GM18498 (cell line): ENCODE measurements at regions not wholly inside any gene's neighbourhood (a gene's known extent, or its start where the extent isn't known, plus 50 kb on each side); places are given as distances from the start of the nearest gene placed in this dataset.

Experiments used
- ATAC-seq: cut with Tn5 transposase; IDR thresholded peaks from one replicate; pipeline ENCODE4 v1.9.1; 2021; ENCODE audit warnings: mild to moderate bottlenecking, moderate library complexity; ENCODE audit not compliant: unreplicated experiment

DNA sequence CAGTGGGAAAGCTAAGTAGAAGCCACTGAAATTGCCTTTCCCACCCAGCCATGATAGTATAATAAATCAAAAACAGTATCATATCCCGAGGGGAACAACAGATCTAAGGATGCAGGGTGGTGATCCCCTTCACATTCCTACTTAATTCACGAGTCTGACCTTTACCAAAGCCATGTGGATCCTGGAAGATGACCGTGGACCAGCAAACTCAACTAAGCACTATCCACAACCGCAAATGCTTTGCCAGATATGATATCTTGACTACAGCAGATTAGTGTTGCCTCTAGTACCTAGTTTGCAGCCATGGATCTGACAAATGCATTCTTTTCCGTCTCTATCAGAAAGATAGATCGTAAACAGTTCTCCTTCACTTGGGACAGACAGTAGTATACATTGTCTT is 67.3 kb upstream of the IL6 start:
- ATAC-seq: no peak

DNA sequence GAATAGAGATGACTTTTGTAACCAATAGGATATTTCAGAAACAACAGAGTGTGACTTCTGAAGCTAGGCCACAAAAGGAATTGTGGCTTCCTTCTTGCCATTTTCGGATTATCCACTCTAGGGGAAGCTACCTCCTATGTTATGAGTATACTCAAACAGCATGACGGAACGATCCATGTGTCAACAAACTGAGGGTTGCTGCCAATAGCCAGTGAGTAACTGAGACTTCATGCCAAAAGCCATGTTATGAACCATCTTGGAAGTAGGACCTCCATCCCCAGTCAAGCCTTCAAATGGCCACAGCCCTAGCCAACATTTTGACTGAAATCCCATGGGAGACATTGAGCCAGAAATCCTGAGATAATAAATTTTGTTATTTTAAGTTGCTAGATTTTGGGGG is 69.0 kb upstream of the IL6 start:
- no peak for ATAC-seq

DNA sequence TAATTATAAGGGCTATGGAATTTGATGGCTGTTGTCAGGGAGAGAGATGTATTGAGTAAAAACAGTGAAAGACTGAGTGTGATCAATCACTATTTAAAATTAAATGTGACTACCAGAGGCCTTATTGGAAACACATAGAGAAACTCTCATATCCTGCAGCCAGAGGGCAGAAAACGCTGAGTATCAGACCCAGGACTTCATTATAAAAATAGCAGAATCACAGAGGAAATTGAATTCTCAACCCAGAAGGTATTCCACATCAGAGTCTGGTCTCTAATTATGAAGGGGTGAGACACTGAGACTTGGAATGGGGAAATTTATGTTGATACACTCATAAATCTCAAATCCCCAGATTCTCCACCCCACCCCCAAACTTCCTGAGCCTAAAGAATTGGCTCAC is 69.5 kb upstream of the IL6 start:
- no peak for ATAC-seq

DNA sequence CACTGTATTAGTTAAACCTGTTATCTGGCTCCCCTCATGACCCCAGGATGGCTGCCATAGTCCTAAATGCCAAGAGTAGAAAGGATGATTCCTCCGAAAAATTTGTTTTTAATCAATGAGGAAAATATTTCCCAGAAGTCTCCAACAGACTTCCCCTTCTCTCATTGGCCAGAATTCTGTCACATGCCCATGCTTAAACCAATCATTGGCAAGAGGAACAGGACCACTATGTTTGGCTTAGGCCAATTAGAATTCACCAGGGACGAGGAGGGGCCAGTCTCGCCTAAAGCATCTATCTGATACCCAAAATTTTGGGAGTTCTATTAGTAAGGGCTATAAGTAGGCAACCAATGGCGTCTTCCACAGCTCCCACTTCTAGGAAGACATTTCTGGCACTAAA is 71.2 kb upstream of the IL6 start:
- no peak for ATAC-seq

DNA sequence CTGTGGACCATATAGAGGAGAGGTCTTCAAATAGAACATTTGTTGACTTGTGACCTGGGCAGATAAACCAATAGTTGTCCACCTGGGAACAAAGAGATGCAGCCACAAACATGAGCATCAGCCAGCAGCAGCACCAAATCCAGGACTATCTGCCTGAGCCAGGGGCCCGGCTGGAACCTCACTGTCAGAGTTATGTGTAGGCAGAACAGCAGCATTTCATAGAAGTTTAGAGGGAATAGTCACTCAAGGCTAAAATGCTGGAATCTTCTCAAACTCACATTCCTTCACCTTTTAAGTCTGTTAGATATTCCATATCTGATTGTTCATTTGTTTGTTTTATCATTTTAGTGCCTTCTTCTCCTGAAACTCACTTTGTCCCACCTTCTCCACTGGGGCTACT is 72.2 kb upstream of the IL6 start:
- no peak for ATAC-seq

DNA sequence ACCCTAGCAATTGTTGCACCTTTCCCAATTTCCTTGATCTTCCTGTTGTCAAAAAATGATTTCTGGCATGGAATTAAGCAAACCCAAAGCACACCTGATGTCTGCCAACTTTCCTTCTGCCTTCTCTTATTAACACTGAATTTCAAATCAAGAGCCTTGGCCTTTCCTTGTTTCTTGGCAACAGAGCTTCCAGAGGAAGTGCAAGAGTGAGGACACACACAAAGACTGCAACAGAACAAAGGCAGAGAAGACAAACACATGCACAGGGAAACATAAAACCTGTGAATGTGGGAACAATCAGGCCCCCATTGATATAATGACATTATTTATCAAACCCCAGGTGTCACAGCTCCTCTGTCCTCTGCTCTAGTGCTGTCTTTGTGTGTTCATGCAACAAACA is 73.0 kb upstream of the IL6 start:
- no peak for ATAC-seq

DNA sequence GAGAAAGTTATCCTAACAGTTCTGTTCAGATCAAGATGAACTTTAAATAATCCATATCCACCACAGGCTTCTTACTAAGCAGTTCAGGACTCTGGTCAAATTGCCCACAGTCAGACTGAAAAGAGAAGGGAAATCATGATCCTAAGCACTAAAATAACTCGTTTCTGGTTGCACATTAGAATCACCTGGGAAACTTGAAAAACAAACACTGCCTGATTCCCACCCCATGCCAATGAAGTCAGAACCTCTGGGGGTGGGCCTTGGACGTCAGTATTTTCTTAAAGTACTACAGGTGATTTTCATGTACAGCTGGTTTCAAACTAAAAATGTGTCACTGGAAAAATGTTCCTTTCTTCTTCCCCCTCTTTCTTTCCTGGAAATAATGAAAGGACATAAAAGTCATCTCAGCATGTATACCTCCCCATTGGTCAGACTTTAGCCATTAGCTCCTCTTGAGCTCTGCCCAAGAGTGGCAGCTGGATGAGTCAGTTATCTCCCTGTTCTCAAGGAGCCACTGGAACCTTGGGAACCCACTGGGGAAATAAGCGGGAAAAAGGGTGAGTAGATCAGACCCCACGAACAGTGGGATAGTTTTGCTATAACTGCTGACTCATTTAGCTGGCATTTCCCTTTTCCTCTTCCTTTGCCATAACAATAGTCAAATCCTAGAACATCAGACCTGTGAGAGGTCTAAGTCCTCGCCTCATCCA is 75.3 kb upstream of the IL6 start:
- no peak for ATAC-seq

DNA sequence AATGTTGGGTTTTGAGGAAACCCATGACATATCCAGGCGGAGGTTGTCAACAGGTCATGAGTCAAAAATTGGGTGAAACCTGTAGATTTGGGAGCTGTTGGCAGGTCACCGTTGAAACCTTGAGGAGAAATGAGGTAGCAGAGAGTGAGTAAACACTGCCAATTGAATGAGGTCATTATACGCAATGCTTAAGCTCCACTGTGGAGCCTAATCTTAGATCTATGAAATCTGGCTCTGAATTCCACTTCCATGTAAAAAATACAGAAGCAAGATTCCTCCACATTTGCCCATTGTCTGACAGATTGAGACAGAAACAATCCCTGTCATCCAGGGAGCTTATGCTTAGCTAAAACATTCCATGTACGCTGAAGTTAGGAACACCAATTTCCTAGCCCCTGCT is 76.0 kb upstream of the IL6 start:
- no peak for ATAC-seq

DNA sequence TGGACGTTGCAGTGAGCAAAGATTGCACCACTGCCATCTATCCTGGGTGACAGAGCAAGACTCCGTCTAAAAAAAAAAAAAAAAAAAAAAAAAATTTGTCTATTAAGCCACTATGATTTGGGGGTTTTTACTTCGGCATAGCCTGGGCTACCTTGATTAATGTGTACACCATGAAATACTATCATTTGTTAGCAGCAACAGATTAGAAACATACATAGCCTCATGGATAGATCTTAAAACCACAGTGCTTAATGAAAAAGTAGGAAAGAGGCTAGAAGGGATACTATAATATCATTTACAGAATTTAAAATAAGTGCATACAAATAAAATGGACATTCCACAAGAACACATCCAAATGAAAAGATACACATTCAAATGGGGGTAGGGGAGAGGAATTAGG is 77.3 kb upstream of the IL6 start:
- ATAC-seq: no peak

DNA sequence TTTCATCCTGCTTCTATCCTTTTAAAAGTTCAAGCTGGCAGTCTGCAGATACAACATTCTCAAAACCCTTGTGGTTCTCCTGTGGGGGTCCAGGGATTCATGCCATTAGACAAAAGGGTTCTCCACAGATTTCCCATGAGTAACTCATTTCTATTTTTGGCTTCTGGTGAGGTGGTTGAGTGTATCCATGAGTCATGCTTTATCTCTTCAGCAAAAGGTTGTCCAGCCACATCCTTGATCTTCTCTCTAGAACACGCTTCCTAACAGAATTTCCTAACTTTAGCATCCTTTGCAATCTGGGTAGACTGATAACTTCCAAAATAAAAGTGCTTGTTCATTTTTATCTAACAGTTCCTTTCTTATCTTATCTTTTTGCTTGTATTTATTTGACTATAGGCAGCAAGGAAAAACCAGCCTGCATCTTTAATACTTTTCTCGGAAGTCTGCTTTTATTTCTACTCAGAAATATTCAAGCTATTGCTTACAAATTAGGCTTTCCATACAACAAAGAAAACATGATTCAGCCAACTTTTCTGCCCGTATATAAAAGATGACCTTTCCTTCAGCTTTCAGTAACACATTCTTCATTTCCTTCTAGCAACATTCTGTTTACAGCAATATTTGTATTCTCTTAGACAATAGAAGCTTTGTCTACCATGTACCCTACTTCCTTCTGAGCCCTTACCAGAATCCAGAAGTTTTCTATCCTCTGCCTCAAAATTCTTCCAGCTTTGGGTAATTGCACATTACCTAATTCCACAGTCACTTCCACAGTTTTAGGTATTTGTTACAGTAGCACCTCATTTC is 79.3 kb upstream of the IL6 start:
- ATAC-seq: no peak

DNA sequence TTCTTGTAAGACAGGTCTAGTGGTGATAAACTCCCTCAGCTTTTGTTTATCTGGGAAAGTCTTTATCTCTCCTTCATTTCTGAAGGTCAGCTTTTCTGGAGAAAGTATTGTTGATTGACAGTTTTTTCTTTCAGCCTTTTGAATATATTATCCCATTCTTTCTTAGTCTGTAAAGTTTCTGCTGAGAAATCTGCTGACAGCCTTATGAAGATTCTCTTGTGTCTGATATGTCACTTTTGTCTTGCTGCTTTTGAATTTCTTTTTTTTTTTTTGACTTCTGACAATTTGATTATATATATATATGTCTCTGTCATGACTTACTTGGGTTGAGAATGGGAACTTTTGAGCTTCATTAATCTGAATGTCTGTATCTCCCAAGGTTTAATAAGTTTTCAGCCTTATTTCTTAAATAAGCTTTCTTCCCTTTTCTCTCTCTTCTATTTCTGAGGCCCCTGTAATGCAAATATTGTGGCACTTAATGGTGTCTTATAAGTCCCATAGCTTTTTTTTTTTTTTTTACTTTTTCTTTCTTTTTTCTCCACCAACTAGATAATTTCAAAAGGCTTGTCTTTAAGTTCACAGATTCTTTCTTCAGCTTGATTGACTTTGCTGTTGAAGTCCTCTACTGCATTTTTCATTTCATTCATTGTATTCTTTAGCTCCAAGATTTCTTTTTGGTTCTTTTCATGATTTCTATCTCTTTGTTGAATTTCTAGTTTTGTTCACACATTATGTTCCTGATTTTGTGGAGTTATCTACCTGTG is 81.4 kb upstream of the IL6 start:
- ATAC-seq: no peak

DNA sequence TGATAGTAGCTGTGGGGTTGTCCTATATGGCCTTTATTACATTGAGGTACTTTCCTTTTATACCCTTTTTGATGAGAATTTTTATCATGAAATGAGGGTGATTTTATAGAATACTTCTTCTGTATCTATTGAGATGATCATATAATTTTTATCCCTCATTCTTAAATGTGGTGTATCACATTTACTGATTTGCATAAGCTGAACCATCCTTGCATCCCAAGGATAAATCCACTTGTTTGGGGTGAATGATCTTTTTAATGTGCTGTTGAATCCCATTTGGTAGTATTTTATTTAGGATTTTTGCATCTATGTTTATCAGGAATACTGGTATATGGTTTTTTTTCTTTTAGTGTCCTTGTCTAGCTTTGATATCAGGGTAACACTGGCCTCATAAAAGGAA is 84.5 kb upstream of the IL6 start:
- no peak for ATAC-seq

DNA sequence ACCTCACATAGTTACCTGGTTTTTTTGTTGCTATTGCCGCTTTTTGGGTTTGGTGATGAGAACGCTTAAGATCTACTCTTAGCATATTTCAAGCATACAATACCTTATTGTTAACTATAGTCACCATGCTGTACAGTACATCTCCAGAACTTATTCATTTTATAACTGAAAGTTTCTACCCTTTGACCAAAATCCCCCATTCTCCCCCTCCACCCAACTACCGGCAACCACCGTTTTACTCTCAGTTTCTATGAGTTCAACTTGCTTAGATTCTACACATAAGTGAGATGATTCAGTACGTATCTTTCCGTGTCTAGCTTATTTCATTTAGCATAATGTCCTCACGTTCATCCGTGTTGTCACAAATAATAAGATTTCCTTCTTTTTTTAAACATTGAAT is 86.7 kb upstream of the IL6 start:
- ATAC-seq: peak; percentile 98

DNA sequence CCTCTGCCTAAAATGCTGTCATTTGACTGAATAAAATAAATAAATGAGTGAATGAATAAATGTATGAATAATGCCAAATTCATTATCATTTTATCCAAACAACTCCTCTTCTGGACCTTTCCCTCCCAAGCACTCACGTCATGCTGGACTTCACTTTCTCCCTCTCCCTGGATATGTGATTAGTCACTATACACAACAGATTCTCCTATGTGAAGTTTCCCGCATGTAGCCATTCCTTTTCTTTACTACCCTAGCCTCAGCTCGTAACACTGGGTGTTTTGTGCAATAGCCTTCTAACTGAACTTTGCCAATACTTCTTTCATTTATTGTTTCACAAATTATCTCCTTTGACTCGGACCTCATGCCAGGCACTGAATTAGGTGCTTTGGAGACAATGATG is 87.6 kb upstream of the IL6 start:
- ATAC-seq: no peak

DNA sequence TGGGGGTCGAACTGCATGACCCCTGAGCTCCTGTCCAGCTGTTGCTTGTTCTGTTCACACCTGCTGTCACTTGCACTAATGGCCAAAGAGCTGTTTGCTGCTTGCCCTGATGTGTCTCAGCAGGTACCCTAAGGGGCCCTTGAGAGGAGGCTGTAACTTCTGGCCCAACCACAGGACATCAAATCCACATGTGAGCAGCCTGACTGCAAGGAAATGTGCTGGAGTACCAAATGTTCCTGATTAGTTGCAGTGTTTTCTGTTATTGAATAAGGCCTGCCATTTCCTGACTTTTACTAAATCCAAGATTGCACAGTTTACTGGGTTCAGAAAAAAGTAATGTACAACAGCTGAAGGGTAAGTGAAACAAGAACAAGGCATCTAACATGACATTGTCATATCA is 91.7 kb upstream of the IL6 start:
- no peak for ATAC-seq

DNA sequence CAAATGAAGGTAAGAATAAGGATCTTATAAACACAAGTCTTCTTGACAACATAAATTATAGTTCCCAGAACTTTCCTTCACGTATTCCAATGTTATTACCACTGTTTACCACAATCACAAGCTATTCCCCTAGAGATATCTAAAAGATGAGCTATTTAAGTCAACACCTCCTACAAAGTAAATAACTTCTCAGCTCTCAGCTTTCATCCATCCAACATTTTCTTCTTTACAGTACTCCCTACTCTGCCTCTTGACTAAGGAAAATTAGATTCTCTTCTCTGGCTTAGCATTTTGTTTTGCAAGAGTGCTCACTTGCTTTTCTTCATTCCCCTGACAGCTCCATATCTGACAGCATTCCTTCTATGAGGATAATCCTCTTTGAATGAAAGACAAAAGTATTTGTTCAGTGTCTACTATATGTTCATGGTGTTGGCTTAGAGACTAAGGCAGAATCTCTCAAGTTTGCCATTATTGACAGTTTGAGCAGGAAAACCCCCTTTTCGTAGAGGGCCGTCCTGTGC is 93.0 kb upstream of the IL6 start:
- no peak for ATAC-seq

DNA sequence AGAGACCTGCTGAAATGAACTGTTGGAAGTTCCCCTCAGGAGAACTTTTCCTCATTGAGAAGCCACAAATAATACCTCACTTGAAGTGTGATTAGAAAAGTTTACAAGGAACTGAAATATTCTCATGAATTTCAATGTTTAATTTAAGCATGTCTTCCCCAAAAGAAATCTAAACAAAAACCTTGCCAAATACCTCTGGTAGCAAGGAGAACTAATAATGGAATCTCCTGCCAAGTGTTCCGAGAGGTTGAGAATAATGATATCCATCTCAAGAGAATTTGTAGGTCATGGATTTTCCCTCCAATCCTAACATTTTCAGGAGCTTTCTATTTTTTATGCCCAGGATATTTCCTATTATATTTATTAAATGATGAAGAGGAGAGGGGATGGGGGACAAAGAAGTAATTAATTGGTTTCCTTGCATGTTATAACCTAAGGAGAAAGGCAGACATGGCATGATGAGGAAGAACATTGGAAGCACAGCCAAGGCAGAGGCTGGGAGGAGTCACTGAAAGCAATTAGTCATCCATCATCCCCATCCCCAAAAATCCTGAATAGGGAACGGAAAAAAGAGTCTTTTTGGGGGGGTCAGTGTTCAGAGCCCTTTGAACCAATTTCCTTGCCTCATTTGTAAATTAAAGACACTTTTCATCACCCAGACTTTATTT is 93.6 kb upstream of the IL6 start:
- ATAC-seq: no peak

DNA sequence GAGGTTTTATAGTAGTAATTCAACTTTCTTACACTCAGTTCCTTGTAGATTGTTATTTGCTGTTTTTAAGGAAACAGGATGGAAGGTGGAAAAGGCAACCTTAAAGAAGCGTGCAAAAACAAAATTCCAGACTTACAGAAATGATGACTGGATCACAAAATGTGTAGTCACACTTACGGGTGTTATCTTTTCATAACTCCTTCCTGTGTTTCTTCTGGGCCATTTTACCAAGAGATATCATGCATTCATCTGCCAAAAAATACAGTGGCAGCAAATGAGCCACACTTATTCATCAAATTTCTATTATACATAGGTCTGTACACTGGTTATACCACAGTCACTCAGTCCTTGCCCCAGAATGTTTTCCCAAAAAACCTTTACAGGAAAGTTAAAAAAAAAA is 94.3 kb upstream of the IL6 start:
- no peak for ATAC-seq

DNA sequence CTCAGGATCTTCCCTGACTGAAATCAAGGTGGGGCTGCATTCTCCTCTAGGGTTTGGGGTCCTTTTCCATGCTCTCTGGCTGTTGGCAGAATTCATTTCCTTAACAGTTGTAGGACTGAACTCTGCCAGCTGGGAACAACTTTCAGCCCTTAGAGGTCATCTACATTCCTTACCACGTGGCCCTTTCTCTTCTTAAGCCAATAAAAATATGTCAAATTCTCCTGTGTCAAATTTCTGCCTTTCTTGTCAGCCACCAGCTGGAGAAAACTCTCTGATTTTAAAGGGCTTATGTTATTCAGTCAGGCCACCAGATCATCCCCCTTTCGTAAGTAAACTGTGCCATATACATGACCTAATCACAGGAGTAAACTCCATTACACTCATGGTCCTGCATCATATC is 95.3 kb upstream of the IL6 start:
- ATAC-seq: no peak

DNA sequence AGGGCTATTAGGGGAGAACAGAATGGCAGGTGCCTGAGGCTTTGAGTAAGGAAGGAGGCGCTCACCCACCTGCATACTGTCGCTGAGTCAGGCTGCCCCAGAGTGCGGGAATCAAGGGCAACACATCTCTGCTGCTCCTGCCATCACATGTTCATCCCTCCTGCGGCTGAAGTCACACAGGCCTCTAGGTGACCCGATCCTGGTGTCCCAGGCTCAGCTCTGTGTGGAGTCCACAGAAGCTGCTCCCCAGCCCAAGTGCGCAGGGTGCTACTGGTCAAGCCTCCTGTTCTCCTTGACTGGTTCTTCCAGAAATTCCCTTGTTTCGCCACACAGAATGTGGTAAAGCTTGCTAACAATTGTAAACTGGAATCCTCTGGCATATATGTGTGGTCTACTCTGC is 96.9 kb upstream of the IL6 start:
- ATAC-seq: no peak

DNA sequence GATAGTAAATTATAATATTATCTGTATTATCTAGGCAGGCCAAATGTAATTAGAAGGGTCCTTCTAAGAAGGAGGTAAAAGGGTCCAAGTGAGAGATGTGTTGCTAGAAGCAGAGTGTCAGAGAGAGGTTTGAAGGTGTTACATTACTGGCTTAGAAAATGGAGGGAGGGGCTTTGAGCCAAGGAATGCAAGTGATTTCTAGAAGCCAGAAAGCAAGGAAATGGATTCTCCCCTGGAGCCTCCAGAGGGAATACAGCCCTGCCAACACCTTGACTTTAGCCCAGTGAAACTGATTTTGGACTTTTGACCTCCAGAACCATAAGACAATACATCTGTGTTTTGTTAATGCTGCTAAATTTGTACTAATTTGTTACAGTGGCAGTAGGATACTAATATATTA is 97.9 kb upstream of the IL6 start:
- no peak for ATAC-seq
